Thyroid gland (tissue), 4 donors: ENCODE measurements at regions not wholly inside any gene's neighbourhood (a gene's known extent, or its start where the extent isn't known, plus 50 kb on each side); places are given as distances from the start of the nearest gene placed in this dataset.

Experiments used
- DNase-seq, 2 donors: peaks; one replicate each; pipeline ENCODE4 v3.0.0-alpha.2; 2019
- H3K27ac ChIP-seq, 3 donors: fragments of 200-600 bp; sonication (generic); 1 replicate in 2 of 3; 2 replicates in 1 of 3; pipeline ENCODE4 v1.5.1; 2016 to 2019; ENCODE audit warnings: mild to moderate bottlenecking in 1 of 3, moderate library complexity in 1 of 3
- H3K27me3 ChIP-seq: fragments of 200-600 bp; sonication (generic); one replicate; pipeline ENCODE4 v1.5.1; 2019
- H3K36me3 ChIP-seq, 2 donors: fragments of 200-600 bp; sonication (generic); one replicate each; pipeline ENCODE4 v1.5.1; 2016 to 2019
- H3K4me1 ChIP-seq, 2 donors: fragments of 200-600 bp; sonication (generic); one replicate each; pipeline ENCODE4 v1.5.1; 2017 to 2019
- H3K4me3 ChIP-seq, 3 donors: fragments of 200-600 bp; sonication (generic); replicated peaks in 1 of 3; 1 replicate in 2 of 3; 2 replicates in 1 of 3; pipeline ENCODE4 v1.5.1; 2016; ENCODE audit warnings: mild to moderate bottlenecking in 1 of 3
- H3K9me3 ChIP-seq: fragments of 200-600 bp; sonication (generic); one replicate; pipeline ENCODE4 v1.5.1; 2017
- CTCF ChIP-seq, 6 experiments: fragments of 200-600 bp in 3 of 6; fragments of 450-650 bp in 3 of 6; sonication (generic) in 3 of 6; IDR thresholded peaks; one replicate each; pipeline ENCODE4 v1.5.1; 2016 to 2019; ENCODE audit warnings: antibody characterized with exemption in 6 of 6, mild to moderate bottlenecking in 2 of 6, inconsistent platforms in 1 of 6, moderate library complexity in 1 of 6
- POLR2A ChIP-seq, 2 donors: fragments of 450-650 bp; IDR thresholded peaks; one replicate each; pipeline ENCODE4 v1.6.1; 2017; ENCODE audit warnings: antibody characterized with exemption in 2 of 2, mild to moderate bottlenecking in 2 of 2, moderate library complexity in 1 of 2
- WGBS, 2 donors: methylation state at CpG; one replicate each; pipeline ENCODE4 v1.1.5; 2017; 5-methylcytosine and 5-hydroxymethylcytosine counted together
- intact Hi-C: fragments of 100-400 bp; cut with DNase I; formaldehyde crosslinking; loops from one replicate; pipeline ENCODE4 v1.15.1; 2023

GRCh38 chr17:79414063-79414792 is 196.6 kb downstream of the RBFOX3 start:
- no peak for DNase-seq
- Histone ChIP-seq H3K9me3 (no peaks in the 10 kb centered on the region), H3K27ac (no peak overlapping the region), H3K27me3 (no peaks in the 10 kb centered on the region), H3K4me1 (peaks cover 0 to 3% of the 10 kb centered on the region in 2 donors), H3K4me3 (no peak overlapping the region), H3K36me3 (no peaks in the 10 kb centered on the region)
- TF ChIP-seq CTCF (IDR thresholded peaks at IDR 0.05) (no peak), POLR2A (IDR thresholded peaks at IDR 0.05) (no peak)
- 27 to 53% methylated on average over 11 to 19 of the region's 21 CpGs for WGBS, 2 donors
- intact Hi-C loops: no loop called here

GRCh38 chr17:79413611-79414010 is 197.2 kb downstream of the RBFOX3 start:
- peak; percentile 34 to 35 for DNase-seq
- H3K27ac ChIP-seq: no peak overlapping the region
- 20 to 37% methylated on average over 1 to 8 of the region's 11 CpGs for WGBS, 2 donors

GRCh38 chr17:79412886-79413390 is 197.9 kb downstream of the RBFOX3 start:
- H3K27ac ChIP-seq: no peak overlapping the region
- no peaks in the 10 kb centered on the region for H3K36me3 ChIP-seq
- intact Hi-C loops: no loop called here
- no peaks in the 10 kb centered on the region for H3K27me3 ChIP-seq
- no peak overlapping the region for H3K4me3 ChIP-seq
- no peak for DNase-seq
- H3K4me1 ChIP-seq: peaks cover 0 to 3% of the 10 kb centered on the region in 2 donors
- no peaks in the 10 kb centered on the region for H3K9me3 ChIP-seq
- TF ChIP-seq CTCF (IDR thresholded peaks at IDR 0.05): no peak
- TF ChIP-seq POLR2A (IDR thresholded peaks at IDR 0.05): no peak
- 43 to 45% methylated on average over 3 of the region's 3 CpGs for WGBS, 2 donors

More at GRCh38 chr17:79413611-79414010, 197.2 kb downstream of the RBFOX3 start:
- peaks cover 0 to 3% of the 10 kb centered on the region in 2 donors for H3K4me1 ChIP-seq
- no peaks in the 10 kb centered on the region for H3K9me3 ChIP-seq
- no peaks in the 10 kb centered on the region for H3K36me3 ChIP-seq
- no peak overlapping the region for H3K4me3 ChIP-seq
- intact Hi-C loops: no loop called here
- H3K27me3 ChIP-seq: no peaks in the 10 kb centered on the region
- TF ChIP-seq CTCF (IDR thresholded peaks at IDR 0.05) (no peak), POLR2A (IDR thresholded peaks at IDR 0.05) (no peak)

GRCh38 chr17:79412110-79412509 is 198.7 kb downstream of the RBFOX3 start:
- peaks cover 0 to 3% of the 10 kb centered on the region in 2 donors for H3K4me1 ChIP-seq
- TF ChIP-seq CTCF (IDR thresholded peaks at IDR 0.05): no peak
- TF ChIP-seq POLR2A (IDR thresholded peaks at IDR 0.05): no peak
- no peaks in the 10 kb centered on the region for H3K9me3 ChIP-seq
- no peak for DNase-seq
- WGBS, 2 donors: 88 to 92% methylated on average over 3 of the region's 3 CpGs
- no peak overlapping the region for H3K4me3 ChIP-seq
- H3K27ac ChIP-seq: no peak overlapping the region
- no peaks in the 10 kb centered on the region for H3K27me3 ChIP-seq
- H3K36me3 ChIP-seq: no peaks in the 10 kb centered on the region
- intact Hi-C loops: no loop called here

GRCh38 chr17:79411419-79411818 is 199.4 kb downstream of the RBFOX3 start:
- WGBS, 2 donors: 74 to 79% methylated on average over 8 of the region's 8 CpGs
- Histone ChIP-seq H3K4me3 (no peak overlapping the region), H3K36me3 (no peaks in the 10 kb centered on the region), H3K27ac (no peak overlapping the region), H3K27me3 (no peaks in the 10 kb centered on the region), H3K9me3 (no peaks in the 10 kb centered on the region), H3K4me1 (peaks cover 0 to 3% of the 10 kb centered on the region in 2 donors)
- intact Hi-C loops: no loop called here
- no peak for DNase-seq
- TF ChIP-seq POLR2A (IDR thresholded peaks at IDR 0.05) (no peak), CTCF (IDR thresholded peaks at IDR 0.05) (no peak)
